M059J (cell line): ENCODE measurements at regions not wholly inside any gene's neighbourhood (a gene's known extent, or its start where the extent isn't known, plus 50 kb on each side); places are given as distances from the start of the nearest gene placed in this dataset.
"Not testable (repeated sequence)": the region's sequence is repeated elsewhere in the genome, so short reads cannot be mapped to it uniquely, and the experiment has no call there.

Experiments used
- DNase-seq: peaks from one replicate; pipeline ENCODE4 v3.0.0-alpha.2; 2012; ENCODE audit warnings: low read depth

DNA sequence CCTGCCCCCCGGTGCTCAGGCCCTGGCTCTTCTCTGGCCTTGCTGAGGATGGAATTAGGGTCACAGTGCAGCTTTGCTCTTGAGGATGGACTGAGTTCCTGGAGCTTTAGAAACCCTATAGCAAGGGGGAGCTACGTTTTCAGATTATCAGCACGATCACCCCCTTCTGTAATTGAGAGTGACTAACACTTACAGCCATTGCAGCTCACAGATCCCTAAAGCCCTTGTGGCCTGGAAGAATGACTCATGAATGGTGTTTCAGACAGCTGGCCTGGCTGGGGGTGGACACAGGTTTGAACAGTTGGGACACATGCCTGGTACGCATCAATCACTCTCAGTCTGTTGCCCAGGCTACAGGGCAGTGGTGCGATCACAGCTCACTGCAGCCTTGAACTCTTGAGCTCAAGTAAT, 79.7 kb upstream of the IGFBP5 start:
- peak; percentile 99 for DNase-seq

DNA sequence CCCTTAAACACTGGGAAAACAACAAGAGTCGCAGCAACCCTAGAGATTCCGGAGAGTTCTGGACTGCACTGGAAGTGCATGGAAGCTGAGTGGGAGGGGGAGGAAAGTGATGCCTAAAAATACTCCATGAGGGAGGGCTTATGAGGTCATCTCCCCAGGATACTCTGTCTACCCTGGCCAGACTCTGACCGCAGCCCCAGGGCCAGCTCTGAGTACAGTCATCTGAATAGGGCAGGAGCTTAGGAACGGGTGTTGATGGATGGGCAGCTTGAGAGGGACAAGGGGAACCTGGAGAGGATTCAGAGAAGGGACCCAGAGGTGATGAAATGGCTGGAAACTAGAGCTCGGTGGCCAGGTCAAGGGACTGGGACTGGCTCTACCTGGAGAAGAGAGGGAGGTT, 79.3 kb upstream of the IGFBP5 start:
- peak; percentile 98 for DNase-seq

DNA sequence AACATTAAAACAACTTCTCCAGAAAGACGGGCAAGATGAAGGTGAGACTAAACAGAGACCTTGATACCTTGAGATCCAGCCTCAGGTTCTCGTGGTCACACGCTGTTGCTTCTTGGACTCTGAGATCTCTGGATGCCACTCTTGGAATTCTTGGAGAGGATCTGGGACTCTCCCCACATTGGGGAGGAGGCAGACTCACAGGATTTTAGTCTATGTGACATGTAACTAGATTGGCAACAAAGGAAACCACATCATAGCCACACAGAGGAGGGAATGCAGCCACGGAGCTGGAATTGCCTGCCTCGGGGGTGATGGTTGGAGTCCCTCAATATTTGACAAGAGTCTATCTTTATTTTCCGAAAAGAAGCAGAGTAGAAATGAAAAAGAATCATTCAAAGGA, 78.8 kb upstream of the IGFBP5 start:
- DNase-seq: peak; percentile 74

DNA sequence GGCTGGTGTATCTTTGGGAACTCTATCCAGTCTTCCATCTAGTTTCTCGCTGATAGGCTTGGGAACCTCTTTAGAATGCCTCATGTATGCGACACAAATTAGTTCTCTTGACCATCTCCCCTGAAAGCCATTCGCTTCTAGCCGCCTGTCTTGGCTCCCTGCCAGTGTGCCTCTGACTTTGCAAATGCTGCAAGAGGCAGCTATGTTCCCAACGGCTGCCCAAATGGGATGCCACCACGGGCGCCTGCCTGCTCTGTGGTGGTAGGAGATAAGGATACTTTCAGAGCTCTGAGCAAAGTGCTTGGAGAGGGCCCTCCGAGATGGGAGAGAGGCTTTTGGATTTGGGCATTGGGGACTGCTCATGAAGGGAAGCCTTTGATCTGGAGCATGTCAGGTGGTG, 77.7 kb upstream of the IGFBP5 start:
- DNase-seq: no peak

DNA sequence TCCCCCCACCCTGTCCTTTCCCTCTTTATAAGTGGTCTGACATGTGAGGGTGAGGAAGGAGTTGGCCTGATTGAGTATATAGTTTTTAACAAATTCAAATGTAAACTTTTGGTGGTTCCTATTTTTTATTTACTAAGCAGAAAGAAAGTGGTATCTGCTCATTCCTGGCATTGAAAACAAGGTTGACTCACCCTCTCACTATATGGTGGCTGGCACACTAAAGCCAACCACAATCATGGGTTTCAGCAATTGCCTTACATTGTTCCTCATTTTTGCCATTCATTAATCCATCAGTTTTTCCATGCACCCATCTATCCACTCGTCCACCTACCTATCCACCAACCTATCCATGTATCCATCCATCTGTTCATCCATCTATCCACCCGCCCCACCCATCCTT, 75.4 kb upstream of the IGFBP5 start:
- peak; percentile 21 for DNase-seq

DNA sequence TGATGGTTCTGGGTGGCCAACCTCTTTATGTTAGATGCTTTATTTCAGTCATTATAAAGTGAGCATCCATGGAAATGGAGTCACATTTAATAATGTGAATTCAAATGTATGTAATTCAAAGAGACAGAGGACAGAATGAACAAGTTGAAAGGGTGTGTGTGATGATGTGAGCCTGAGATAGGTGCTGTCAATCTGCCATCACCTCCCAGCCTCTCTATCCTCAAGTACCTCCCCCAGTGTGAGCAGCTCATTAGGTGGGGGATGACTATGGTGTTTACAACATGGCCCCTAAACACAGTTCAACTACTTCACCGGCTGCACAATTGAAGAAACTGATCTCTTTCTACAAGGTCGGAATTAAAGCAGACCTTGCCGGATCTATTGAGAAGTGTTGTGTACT, 74.7 kb upstream of the IGFBP5 start:
- no peak for DNase-seq

DNA sequence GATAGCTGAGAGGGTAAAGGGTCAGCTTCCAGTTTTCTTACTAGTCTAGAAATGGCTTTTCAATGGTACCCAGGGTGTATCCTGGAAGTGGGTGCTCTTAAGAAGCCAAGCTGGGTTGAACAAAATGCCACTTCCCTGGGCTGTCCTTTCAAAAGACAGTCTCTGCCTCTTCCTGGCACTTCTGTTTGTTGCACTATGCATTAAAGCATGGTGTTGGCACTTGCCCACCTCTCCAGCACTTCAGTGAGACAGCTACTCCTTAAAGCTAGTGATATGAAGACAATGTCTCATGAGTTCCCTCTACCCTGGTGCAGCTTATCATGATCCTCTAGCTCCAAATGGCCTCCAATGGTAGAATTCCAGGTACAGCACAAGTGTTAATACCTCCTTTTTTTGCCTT, 74.3 kb upstream of the IGFBP5 start:
- no peak for DNase-seq

DNA sequence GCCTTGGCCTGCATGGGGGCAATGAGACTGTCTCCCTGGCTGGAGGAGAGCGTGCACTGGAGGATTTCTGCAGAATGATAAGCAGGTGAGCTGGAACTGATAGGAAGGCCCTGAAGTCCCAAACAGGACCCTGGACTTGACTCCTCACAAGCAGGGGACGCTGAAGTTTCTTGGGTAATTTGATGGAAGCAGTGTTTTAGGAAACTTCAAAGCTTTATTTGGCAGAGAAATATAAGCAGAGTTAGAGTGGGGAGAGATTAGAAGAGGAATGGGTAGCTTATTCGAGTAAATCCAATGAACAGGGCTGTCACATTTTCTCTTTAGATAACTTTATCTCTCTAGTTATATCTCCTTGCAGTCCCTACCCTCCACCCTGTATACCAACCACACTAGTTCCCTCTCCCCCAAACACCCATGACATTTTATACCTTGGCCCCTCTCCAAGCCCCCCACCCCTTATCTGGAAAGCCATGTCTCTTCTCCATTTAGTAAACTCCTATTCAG, 73.6 kb upstream of the IGFBP5 start:
- peak; percentile 38 for DNase-seq

DNA sequence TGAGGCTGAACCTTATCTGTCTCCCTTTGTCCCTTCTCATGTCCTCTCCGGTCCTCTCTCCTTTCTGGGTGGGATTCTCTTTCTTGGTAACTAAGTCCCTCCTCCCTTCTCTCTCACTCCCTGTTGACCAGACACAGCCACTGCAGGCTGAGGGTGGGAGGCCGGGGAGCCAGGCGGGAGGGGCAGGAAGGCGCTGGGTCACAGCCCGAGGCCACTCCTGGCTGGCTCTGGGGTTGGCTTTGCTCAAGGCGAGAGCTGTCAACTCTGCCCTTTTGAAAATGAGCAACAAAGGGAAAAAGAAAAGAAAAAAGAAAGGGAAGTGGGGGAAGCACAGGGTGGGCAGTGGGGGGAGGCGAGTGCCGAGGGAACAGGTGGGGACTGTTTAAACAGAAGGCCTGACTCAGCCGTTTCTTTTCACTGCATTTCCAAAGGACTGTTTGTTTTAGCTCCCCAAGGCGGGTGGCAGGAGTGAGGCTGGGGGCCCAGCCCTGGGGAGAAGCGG, 70.5 kb upstream of the IGFBP5 start:
- DNase-seq: peak; percentile 62

DNA sequence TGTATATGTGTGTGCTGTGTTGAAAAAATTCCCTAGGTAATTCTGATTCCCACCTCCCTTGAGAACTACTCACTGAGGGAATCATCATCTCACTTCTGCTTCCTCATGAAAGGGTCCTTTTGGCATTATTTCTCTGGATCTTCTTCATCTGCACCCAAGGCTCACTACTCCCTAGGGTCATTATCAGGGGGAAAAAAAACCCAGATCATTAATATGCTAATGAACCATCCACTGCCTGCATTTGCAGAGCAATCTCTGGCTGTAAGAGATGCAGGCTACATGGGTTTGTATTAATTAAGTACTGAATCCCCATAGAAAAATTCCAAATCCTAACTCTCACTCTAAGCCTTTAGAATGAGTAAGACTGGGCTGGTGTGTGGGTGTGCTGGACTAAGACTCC, 68.0 kb upstream of the IGFBP5 start:
- no peak for DNase-seq

DNA sequence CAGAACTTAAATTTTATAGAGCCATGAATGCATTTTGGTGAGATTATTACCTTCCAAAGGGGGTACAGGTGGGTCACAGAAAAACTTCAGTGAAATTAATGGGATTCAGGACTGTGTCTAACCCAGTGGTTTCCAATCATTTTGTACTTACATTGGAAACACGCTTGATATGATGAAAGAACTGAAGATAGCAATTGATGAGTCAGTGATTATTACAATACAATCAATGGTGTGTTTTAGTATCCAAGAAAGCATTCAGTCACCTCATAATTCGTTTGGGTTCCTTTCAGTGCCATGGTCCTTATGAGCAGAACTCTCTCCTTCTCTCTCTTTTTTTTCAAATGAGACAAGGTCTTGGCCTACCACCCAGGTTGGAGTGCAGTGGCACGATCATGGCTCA, 66.5 kb upstream of the IGFBP5 start:
- DNase-seq: no peak

DNA sequence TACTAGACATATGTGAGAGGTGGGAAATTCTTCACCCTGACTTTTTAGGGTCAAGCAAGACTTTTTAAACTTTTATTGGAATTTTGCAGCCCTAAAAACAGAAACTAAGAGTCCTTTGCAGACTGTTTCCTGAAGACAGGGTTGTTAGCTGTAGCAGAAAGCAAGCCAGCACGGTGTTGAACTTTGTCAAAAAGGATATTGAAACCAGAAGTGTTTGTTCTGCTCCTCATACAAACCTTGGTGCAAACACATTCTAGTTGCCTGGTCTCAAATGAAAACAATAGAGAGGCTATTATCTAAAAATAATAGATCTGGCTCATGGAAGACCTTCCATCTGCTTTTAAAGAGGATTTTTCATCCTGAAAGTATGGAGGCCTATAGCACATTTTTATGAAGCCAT, 65.8 kb upstream of the IGFBP5 start:
- no peak for DNase-seq

DNA sequence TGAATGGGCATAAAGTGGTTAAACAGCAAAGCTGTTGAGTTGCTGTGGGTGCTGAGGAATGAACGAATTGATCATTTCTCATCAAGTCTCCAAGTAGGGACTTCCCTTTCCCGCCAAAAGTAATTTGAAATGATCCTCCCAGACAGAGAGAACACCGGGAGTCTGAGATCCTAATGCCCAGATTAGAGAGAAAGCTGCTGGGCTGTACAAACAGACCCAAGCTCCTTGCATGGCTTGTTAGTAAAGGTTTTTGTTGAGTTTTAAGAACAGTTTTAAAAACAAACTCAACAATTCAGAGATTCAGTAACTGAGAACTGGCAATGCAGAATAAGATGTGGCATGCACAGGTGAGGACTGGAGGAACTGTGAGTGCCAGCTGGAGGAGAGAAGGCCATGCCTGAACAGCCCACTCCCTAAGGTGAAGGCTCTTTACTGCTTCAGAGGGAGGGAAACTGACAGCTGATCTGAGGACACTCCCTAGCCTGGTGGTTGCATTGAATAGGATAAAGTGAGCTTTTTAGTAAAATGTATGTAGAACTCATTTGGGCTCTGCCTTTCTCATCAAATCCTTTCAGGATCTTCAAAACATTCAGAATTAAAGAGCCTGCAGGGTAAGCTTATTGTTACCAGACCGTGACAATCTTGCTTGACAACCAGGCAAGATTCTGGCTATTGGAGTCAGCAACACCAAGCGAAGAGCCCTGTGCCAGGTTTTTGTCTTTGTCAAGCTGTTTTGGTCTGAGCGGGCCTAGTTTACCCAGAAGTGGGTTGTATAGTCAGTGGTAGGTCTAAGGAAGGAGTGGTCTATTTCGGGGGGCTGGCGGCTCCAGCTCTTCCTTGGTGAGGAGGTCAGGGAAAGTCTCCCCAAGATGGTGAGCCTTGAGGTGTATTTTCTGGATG, 63.2 kb upstream of the IGFBP5 start:
- DNase-seq: no peak

DNA sequence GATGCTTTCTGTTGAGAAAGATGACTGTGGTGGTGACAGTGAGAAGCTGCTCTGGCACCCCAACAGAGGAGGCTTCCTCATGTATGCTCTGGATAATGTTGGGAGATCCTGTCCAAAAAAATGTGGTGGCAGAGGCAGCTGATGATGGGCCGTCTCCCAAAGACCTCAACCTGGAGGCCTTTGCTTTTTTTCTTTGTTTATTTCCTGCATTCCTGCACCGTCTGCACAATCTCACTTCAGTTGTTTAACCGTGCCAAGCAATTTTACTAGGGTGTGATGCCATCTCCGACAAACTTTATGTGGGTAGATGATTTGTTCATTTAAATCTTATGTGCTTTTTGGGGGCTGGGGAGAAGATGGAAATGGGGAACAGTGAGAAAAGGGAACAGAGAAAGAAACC, 62.2 kb upstream of the IGFBP5 start:
- no peak for DNase-seq

DNA sequence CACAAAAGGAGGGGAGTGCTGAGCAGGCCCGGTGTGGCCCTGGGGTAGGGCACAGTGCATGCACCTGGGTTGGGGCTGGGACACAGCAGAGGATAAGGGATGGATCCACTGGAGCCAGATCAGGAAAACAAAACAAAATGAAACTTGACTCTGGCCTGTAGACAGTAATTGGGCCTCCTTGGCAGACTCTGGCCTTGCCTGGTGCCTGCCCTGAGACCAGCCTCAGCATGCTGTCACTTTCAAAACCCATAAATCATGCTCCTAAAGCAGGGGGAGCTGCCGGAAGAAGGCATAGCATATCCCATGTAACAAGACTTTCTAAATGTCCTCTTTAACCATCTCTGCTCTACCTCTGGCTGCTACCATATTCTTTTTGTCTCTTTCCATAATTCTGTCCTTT, 61.1 kb upstream of the IGFBP5 start:
- DNase-seq: no peak

DNA sequence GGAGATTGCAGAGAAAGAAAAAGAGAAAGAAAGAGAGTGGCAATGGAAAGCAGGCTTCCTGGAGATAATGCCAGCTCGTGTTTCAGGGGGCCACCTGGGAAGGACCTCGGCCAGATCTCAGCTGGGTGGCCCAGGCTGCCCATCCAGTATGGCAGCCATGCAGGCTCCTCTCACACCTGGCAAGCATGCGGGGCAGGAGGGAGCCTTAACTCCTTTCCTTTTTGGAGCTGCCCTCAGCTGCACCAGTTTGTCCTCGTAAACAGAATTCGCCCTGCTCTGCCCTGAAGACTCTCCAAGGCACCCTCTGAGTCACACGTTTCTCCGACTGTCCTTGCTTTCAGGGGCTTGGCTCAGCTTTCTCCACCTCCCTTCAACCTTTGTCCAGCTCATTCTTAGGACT, 59.5 kb upstream of the IGFBP5 start:
- DNase-seq: no peak

DNA sequence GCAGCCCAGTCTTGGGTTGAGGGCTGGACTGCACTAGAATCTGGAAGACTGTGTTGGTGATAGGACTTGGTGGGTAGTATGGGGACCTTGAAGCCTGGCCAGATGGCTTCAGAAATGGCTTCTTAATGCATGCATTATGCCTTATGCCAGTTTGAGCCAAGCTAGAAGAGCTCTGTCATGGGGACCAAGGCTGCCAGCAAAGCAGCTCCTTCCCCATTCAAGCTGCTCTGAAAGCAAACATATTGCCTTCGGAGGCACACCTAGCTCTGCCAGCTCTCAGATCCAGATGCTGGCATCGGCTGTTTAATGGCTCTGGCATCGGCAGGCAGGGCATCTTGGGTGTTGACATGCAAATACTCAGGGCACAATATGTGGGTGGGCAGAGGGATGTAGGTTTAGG, 59.0 kb upstream of the IGFBP5 start:
- no peak for DNase-seq

DNA sequence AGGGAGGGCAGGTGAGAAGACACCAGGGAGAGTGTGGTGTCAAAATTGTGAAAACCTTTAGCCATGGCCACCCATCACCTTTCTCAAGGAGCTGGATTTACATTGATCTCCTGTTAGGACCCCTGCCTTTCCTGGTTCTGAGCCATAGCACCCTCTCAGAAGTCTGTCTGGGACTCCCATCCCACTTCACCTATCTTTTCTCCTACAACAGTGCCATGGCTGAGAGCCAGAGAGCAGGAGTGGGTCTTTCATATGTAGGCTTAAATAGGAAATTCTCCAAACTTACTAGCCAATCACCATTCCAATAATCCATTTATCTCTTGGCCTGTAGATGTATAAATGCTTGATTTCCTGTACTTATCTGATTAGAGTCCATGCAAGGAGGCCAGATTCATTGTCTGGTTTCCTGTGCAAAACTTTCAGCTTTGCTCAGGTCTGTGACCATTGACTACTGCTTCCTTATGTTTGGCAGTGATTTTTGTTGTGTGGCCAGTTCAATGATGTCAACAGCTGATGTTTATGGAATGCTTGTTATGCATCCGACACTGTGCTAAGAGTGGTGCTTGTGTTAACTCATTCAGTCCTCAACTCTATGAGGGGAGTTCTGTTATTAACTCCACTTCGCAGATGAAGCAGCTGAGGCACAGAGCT, 57.6 kb upstream of the IGFBP5 start:
- DNase-seq: no peak

DNA sequence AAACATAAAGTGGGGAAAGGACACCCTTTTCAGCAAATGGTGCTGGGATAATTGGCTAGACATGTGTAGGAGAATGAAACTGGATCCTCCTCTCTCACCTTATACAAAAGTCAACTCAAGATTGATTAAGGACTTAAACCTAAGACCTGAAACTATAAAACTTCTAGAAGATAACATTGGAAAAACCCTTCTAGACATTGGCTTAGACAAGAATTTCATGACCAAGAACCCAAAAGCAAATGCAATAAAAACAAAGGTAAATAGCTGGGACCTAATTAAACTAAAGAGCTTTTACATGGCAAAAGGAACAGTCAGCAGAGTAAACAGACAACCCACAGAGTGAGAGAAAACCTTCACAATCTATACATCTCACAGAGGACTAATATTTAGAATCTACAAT, 55.4 kb upstream of the IGFBP5 start:
- not testable (repeated sequence) for DNase-seq

DNA sequence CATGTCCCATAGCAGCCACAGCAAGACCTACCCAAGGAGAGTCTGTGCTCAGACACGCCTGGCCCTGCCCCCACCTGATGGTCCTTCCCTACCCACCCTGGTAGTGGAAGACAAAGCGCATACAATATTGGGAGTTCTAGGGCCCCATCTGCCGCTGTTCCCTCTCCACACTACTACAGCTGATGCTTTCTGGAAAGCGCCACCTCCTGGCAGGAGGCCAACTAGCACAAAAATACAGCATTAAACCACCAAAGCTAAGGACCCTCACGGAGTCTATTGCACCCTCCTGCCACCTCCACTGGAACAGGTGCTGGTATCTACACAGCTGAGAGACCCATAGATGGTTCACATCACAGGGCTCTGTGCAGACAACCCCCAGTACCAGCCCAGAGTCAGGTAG, 50.9 kb upstream of the IGFBP5 start:
- not testable (repeated sequence) for DNase-seq

DNA sequence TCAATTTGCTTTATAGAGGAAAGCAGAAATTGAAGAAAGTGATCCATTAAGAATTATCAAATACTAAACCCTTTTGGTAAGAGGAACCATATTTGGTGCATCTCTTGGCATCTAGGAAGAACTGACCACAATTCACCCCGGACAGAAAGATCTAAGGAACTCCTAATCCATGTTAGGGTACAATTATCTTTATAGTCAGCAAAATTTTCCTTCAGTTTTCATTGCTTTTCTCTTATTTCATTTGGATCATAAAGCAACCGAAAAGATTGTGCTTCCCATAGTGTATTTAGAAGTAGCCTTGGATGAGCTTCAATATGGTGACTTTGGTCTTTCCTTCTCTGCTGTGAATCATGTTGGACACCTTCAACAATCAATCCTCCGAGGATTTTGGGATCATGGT, 50.1 kb upstream of the IGFBP5 start:
- no peak for DNase-seq
